NCI-H1930 (cell line): ENCODE measurements at regions not wholly inside any gene's neighbourhood (a gene's known extent, or its start where the extent isn't known, plus 50 kb on each side); places are given as distances from the start of the nearest gene placed in this dataset.
"Not testable (repeated sequence)": the region's sequence is repeated elsewhere in the genome, so short reads cannot be mapped to it uniquely, and the experiment has no call there.

Source experiments
- DNase-seq, 2 experiments: peaks; one replicate each; lab custom pipeline; 2025; lab: John Stamatoyannopoulos, UW

DNA sequence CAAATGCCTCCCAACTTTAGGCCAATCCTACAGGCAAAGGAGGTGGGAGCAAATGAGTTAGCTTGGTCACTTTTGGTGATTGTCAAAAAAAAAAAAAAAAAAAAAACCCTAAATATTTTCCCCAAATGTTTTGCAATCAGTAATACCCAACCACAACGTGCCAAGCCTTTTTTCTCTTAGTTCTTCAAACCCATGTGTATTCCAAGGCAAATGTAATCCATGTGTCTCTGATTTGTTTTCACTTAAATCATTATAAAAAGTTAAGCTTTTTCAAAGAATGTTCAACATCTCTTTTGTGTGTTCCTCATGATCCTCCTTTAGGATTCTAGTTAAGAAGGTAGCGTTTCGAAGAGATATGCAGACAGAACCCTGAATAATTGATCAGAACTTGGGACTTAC is 328.4 kb downstream of the PAPSS1 start:
- DNase-seq: no peak

DNA sequence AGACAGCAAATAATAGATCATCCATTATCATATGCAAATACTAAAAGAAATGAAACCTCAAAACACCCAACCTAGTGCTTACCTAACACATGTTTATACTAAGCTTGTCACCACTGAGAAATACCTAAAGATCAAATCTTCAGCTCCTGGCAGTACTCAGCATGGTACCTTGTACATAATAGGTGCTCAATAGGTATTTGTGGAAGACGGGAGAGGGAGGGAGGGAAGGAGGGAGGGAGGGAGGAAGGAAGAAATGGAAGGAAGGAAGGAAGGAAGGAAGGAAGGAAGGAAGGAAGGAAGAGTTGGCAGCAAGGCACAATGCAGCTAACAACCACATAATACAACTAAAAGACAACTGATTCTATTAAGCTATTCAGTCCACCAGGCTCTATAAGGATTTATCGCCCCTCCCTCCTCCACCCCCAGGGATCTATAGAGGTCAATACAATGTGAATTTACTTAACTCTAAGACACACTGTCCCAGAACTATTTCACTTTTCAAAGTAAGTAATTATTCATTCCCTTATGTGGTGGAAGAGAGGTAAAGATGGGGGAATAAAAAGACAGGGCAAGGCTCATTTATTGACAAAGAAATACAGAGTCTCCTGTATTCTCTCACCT is 328.9 kb downstream of the PAPSS1 start:
- DNase-seq: no peak

DNA sequence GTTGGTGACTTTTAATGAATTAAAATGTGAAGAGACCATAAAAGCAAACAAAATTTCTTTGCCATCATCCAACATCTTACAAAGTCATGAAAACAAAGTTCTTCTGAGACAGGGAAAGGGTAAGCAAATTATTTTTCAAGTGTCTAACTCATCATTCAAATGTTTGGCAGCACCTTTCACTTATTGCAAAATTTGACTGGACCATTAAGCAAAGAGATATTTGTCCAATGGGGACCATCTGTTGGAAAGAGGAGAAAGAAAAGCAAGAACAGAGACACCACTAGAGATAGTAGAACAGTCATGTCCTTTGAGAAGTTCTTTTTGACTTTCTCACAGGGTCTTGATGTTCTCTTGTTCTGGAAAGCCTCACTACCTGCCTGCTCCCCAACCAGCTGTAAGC is 330.1 kb downstream of the PAPSS1 start:
- DNase-seq: no peak

DNA sequence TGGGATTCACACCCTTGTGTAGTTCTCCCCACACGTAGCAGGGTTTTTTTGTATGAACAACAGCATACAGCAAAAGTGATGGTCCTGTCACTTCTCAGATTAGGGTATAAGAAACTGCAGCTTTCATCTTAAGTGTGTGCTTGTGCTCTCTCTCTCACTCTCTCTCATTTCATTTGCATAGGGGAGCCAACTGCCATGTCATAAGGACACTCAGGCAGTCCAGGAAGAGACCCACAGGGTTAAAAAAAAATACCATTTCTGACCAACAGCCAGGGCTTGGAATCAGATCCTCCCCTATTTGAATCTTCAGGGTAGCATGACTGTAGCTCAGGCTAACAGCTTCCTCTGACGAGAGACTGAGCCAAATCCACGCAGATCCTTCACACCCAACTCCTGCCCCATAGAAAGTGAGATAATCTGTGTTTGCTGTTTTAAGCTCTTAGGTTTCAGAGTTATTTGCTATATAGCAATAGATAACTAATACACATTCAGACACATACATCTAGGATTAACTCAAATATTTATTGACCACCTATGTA is 331.2 kb downstream of the PAPSS1 start:
- DNase-seq: no peak

DNA sequence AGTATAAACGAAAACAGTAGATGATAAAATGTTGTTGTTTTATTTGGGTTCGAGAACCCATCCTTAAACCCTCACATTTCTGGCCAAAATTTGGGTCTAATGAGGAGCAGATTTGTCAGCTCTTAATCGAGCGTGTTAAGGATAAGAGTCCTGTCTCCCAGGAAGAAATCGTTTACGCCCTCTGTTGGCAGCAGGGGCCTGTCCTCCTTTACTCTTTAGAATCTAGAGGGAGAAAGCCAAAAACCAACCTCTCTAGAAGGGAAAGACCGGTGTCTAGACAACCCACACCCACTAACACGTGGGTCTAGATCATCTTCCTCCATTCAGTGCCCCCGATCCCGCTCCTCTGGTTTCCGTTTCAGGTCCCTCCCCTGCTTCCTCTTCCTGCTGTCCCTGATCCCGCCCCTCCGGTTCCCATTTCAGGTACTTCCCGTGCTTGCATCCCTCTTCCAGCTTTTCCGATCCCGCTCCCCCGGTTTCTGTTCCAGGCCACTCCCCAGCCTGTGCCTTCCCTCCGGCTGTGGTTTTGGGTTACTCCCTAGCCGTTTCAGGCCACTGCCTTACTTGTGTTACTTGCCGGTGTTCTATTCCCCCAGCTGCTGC is 339.1 kb downstream of the PAPSS1 start:
- DNase-seq: no peak

DNA sequence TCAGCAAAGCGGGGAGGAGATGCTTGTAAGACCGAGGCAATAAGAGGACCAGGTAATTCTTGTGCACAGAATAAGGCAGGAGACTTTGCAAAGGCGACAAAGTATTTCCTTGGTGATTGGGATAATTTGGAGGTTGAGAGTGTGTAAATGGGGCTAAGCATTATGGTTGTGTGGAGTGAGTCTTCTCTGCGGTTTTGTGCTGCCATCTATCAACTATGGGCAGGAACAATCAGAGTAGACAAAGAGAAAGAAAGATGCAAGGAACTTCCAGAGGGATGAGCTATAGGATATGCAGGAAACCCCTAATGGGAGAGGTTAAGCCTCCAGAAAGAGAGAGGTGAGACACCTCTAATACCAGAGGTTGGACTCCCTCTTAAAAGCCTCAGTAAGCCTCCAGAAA is 339.8 kb downstream of the PAPSS1 start:
- no peak for DNase-seq

DNA sequence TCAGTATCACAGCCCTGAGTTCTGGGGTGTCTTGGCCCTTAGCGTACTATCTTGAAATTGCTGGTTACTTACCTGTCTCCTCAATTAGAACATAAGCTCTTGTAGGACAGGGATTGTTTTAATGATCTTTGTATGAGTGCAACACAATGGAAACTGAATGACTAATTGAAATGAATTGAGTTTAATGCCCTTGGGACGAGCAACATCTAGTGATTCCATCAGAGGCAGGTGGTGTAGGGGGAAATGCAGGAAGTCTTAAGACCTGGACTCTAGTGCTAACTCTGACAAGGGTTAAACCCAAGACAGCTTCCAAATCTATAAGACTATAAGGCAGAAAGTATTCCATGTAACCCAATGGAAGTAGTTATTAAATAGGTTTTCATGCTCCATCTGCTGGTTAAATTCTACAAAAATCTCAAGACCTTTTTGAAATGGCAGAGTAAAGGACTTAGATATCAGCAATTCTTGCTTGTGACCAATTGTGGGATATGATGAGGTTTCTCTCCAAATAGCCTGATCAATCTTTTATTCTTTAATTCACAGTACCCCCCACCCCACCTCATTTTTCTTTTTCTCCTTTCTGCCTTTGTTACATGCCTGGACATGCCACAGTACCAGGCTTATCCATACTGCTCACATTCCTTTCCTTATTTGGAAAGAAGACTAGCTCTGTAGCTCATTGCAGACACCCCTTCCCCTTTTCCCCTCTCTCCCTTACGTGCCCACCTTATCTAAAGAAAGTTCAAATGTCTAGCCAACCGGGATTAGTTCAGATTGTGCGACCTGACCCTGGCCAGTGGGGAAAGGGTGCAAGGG is 340.8 kb downstream of the PAPSS1 start:
- no peak for DNase-seq

DNA sequence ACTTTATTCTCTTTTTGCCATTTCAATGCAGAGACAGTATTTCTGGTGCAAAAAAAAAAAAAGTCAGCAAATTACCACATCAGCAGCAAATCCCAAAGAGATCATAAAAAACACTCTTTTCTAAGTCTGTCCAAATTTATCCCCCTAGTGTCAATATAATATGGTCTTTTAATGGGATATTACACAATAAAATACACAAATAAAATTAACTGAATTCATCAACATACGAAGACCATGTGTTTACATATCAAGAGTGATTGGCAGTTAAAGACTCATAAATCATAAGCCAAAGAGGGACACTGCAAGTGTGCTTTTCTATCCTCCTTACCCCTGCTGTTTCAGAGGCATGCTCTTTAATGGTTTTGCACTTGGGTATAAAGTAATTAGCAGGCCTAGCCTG is 340.2 kb upstream of the DKK2 start:
- peak in 1 of 2 experiments; percentile 30 for DNase-seq

DNA sequence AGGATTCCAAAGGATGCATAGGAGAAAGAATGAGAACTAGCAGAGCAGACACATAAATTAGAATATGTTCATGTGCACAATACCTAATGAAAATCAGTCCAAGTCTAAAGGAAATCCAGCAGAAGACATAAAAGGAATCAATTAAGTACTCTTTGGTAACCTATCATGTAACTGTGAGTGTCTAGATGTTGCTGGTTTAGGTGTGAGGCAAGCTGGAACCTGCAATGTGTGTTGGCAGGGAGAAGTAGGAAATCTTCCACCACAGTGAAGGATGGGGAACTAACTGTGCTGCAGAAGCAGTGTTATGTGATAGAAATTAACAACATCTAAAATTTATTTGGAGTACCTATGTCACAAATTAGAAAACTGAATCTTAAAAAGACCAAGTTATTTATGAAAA is 330.8 kb upstream of the DKK2 start:
- DNase-seq: no peak

DNA sequence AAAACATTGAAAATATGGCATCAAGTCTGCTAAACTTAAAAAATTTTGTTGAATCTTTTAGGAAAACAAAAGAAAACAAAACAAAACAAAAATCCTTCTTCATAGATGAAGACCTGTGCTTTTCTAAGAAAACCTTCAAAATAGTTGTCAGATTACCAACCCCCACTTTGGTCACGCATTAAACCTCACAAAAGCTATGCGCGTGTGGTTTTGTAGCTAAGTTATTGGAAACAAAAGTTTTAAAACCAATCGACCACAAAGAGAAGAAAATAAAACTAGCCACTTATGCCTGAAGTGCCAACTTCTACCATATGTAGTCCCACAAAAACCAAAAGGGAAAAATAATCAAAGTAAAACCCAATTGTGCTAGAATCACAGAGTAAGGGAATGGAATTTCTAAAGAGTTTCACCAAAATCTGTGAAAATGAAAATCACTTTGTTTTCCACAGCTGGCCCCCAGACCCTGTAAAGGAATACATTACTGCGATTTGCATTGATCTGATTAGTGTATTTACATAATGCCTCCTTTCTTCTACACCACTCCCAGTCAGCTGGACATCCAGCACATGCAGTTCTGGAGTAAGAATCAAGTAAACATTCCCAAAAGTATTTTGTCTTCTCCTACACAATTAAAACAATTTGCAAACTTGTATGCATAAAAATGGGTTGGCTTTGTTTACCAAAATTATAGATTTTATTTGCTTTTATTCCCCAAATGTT is 330.1 kb upstream of the DKK2 start:
- DNase-seq: no peak

DNA sequence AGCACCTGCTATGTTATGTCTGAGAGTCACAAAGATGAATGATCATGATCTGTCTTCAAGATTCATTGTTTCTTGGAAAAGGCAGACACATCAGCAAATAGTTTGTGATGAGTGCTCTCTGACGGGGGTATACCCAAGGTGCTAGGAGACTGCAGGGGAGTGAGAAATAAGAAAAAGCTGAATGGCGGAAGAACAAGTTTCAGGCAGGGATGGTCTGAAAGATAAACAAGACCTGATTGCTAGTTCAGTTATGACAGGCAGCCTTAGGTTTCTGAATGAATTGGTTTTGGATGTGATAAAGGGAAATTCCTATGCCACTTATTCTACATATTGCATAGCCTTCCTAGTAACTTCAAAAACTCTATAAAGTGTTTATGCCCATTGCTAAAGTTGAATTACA is 327.0 kb upstream of the DKK2 start:
- no peak for DNase-seq

DNA sequence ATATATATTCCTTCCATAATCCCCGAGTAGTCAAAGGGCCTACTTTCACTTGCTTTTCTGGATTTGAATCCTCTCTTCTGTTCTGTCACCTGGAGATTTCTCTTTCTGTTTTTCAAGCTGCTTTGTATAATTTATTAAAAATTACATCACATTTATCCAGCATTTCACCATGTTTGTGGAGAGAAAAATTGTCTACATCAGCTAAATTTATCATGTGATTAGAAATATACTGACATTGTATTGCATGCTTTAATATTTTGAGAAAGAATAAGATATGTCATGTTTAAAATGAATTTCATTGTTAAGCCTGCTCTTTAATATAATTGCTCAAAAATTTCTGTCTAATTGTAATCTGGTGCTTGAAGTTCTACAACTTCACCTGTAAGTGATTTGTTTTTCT is 323.1 kb upstream of the DKK2 start:
- no peak for DNase-seq

DNA sequence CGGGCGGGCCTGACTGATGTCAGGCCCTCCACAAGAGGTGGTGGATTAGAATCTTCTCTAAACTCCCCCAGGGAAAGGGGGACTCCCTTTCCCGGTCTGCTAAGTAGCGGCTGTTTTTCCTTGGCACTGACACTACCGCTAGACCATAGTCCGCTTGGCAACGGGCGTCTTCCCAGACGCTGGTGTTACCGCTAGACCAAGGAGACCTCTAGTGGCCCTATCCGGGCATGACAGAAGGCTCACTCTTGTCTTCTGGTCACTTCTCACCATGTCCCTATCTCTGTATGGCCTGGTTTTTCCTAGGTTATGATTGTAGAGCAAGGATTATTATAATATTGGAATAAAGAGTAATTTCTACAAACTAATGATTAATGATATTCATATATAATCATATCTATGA is 318.2 kb upstream of the DKK2 start:
- not testable (repeated sequence) for DNase-seq

DNA sequence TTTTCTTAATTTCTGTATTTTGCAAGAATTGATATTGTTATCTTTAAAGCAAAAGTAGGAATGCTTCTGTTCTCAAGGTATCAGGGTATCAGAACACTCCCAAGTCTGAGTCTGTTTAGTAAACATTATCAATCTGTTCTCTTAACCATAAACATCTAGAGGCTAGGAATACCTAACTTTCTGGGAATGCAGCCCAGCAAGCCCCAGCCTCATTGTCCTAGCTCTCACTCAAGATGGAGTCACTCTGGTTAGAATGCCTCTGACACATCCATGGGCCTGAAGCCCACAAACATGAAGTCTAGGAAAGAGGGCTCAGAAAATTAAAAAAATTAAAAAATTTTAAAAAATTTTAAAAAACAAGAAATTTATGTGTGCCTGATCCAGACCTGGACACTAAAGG is 315.1 kb upstream of the DKK2 start:
- no peak for DNase-seq

DNA sequence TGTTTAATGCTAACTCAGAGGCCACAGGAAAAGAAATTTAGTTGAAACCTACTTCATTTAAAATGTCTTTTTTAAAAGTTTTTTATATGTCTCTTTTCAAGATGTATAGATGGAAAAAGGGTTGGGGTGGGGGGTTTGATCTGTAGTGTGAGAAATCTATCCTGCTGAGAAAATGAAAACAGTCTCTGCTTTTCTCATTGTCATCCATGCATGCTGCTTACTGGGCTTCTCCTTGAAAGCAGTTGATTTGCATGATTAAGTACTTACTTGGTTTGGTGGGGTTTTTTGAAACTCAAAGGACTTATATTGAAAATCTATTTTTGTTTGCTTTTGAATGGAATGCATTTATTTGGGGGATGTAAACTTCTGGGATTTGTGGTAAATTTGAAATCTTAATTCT is 313.6 kb upstream of the DKK2 start:
- DNase-seq: no peak

DNA sequence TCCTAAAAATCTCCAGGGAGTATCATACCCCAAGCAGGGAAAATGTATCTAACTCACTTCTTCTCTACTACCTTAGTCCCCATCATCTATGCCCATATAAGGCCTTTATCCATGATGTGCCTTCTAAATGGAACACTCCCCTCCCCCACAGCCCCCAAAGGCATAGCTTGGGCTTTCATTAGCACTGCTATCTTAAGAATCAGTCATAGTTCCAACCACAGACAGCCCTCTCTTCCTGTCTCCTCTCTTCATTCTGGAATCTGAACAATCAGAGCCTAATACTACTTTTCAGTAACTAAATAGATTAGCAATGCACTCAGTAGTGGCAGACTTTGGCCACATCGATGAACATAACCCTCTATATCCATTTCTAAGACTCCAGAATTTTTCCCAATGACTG is 313.2 kb upstream of the DKK2 start:
- DNase-seq: no peak

DNA sequence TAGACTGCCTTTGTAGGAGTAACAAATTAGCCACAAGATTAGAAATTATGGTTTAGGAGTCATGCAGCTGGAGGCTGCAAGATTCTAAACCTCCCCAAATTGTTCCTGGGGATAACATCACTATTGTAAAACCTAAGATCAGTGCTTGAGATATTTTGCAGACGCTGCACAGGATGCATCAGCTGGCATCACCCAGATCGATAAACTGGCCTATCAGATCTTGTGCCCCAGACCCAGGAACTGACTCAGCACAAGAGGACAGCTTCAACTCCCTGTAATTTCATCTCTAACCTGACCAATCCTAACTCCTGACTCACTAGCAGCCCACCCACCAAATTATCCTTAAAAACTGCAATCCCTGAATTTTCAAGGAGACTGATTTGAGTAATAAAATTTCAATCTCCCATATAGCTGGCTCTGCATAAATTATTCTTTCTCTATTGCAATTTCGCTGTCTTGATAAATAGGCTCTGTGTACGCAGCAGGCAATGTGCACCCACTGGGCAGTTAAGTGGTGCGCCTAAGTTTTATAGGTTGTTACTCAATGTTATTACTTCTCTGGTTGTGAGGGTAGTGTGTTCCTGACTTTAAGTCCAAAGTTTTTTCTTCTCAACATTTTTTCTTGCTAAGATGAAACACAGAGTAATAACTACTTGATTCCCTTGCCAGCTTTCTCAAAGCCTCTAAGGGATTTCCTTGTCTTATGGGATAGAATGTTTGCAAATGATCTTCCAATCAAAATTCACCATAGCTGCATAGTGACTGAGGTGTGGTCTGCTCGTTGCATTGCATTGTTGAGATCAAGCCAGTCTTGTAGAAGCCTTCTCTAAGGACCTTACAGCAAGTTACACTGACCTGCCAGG is 312.3 kb upstream of the DKK2 start:
- no peak for DNase-seq

DNA sequence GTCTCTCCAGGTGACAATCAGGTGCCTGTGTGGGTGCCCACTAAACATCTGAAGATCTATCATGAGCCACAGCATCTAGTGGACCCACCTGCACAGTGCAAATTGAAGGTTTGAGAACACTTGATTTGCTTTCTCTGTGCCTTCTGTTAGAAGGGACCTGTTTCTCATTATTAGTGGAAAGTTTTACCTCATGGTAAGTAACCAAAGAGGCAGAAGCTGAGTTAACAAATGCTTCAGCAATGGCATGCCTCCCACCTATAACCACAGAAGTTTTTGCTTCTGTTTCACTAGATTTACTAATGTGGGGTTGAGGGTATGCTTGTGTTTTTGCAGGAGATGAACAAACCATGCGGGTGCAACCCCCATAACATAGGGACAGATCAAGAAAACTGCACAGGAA is 297.4 kb upstream of the DKK2 start:
- no peak for DNase-seq

DNA sequence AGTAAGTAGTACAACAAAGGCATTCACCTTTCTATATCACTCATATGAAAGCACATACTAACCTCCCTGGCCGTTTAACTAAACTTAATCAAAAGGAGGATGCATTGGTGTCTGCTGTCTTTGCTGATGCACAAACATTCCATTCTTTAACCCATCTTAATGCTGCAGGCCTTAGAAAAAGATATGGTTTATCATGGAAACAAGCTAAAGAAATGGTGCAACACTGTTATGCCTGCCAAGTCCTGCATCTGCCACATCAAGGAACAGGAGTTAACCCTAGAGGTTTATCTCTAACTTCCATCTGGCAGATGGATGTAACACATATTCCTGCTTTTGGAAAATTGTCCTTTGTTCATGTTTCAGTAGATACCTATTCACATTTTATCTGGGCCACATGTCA is 296.5 kb upstream of the DKK2 start:
- not testable (repeated sequence) for DNase-seq

DNA sequence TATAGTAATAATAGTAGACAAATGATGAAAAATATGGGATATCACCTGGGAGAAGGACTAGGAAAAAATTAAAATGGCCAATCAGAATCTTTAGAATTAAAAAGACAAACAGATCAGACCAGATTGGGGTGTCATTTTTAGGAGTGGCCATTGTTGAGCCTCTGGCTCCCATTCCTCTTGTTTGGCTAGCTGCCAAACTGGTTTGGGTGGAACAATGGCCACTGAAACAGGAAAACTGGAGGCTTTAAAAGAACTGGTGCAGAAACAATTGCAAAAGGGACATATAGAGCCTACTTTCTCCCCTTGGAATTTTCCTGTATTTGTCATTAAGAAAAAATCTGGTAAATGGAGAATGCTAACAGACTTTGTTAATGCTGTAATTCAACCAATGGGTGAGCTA is 294.8 kb upstream of the DKK2 start:
- DNase-seq: no peak

DNA sequence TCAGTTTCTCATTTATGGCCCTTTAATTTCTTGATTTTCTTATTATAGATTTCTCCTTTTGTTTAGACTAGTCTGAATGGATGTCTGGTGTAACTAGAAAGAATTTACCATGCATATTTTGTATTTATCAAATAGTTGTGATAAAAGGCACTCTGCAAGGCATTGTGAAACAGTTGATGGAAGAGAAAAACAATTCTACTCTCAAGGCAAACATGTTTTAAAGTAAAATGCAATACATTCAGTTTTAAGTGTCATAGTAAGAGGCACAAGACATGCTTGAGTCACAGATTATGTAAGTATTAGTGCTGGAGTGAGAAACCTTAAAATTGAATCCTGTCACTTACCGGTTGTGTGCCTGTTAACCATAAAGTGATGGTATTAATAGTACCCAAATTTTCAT is 283.3 kb upstream of the DKK2 start:
- no peak for DNase-seq

DNA sequence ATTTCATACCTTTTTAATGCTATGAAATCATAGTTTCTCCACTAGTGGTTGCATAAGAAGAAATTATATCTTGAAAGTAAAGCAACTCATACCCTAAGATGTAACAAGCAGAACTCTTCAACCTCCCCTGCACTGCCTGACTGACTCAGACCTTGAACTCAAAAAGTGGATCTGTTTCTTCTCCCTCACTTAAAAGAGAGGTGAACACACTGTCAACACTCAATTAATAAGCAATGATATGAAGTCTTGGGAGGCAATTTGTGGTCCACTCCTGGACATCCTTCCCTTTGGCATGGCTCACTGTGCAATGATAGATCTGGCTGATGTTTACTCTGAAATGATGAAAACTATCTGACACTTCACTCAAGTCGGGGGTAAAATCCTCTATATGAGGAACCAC is 282.0 kb upstream of the DKK2 start:
- no peak for DNase-seq
